Amniotic epithelial cell (primary cell): ENCODE measurements at regions not wholly inside any gene's neighbourhood (a gene's known extent, or its start where the extent isn't known, plus 50 kb on each side); places are given as distances from the start of the nearest gene placed in this dataset.
A peak's percentile ranks its signal among the peaks of the same experiment; 100 is the strongest.

Experiments used
- DNase-seq: peaks from one replicate; pipeline ENCODE4 v3.0.0-alpha.2; 2010; ENCODE audit warnings: low read depth

GRCh38 chr14:51547701-51548100 lies 104.0 kb upstream of the FRMD6 start:
- no peak for DNase-seq

GRCh38 chr14:51548187-51548586 lies 103.5 kb upstream of the FRMD6 start:
- no peak for DNase-seq

- no peak for DNase-seq
Observed at GRCh38 chr14:51550636-51551035, 101.1 kb upstream of the FRMD6 start.

GRCh38 chr14:51552275-51552674 lies 99.4 kb upstream of the FRMD6 start:
- DNase-seq, result no peak

- no peak for DNase-seq
Observed at GRCh38 chr14:51552768-51553404, 98.8 kb upstream of the FRMD6 start.

- DNase-seq, result peak; percentile 77
Observed at GRCh38 chr14:51554339-51554920, 97.3 kb upstream of the FRMD6 start.

GRCh38 chr14:51554953-51555352 lies 96.8 kb upstream of the FRMD6 start:
- DNase-seq, result no peak

GRCh38 chr14:51561141-51561540 lies 90.6 kb upstream of the FRMD6 start:
- no peak for DNase-seq

- DNase-seq, result peak; percentile 69
Observed at GRCh38 chr14:51562816-51563215, 88.9 kb upstream of the FRMD6 start.

- DNase-seq, result no peak
Observed at GRCh38 chr14:51563560-51563959, 88.2 kb upstream of the FRMD6 start.

- DNase-seq, result no peak
Observed at GRCh38 chr14:51564460-51564859, 87.2 kb upstream of the FRMD6 start.

- no peak for DNase-seq
Observed at GRCh38 chr14:51564986-51565604, 86.6 kb upstream of the FRMD6 start.

GRCh38 chr14:51566831-51567582 lies 84.7 kb upstream of the FRMD6 start:
- DNase-seq, result no peak

- no peak for DNase-seq
Observed at GRCh38 chr14:51568366-51568765, 83.3 kb upstream of the FRMD6 start.

GRCh38 chr14:51573607-51574006 lies 78.1 kb upstream of the FRMD6 start:
- no peak for DNase-seq

GRCh38 chr14:51574009-51574408 lies 77.7 kb upstream of the FRMD6 start:
- DNase-seq, result no peak

GRCh38 chr14:51575349-51576116 lies 76.2 kb upstream of the FRMD6 start:
- no peak for DNase-seq

- no peak for DNase-seq
Observed at GRCh38 chr14:51576117-51576430, 75.6 kb upstream of the FRMD6 start.

- no peak for DNase-seq
Observed at GRCh38 chr14:51576879-51577278, 74.8 kb upstream of the FRMD6 start.

- no peak for DNase-seq
Observed at GRCh38 chr14:51578853-51579252, 72.9 kb upstream of the FRMD6 start.

GRCh38 chr14:51581017-51581881 lies 70.5 kb upstream of the FRMD6 start:
- DNase-seq, result peak; percentile 96
